HepG2 (cell line): ENCODE measurements at regions not wholly inside any gene's neighbourhood (a gene's known extent, or its start where the extent isn't known, plus 50 kb on each side); places are given as distances from the start of the nearest gene placed in this dataset.

Source experiments
- ATAC-seq: fragments of 200-7000 bp; cut with Tn5 transposase; 3 replicates; pipeline ENCODE4 v1.9.1; 2020; ENCODE audit warnings: mild to moderate bottlenecking, moderate library complexity
- BruUV-seq: library from RNA; stranded (reverse); fragments of 400-500 nt; replicated peaks from 2 replicates; lab custom pipeline; 2021; lab: Mats Ljungman, UMichigan
- CTCF ChIA-PET: fragments of 300-600 bp; formaldehyde crosslinking; extraction: SDS; loops from one replicate; lab custom pipeline; 2021; ENCODE audit warnings: low total read pairs, inconsistent platforms, low intra/inter-chr PET ratio; lab: Yijun Ruan, JAX
- POLR2A ChIA-PET: fragments of 350-600 bp; sonication (Branson Sonifier 250); formaldehyde crosslinking; loops from one replicate; lab custom pipeline; 2020; ENCODE audit warnings: antibody characterized with exemption, inconsistent platforms; lab: Yijun Ruan, JAX
- DNase-seq: peaks from one replicate; pipeline ENCODE4 v3.0.0-alpha.2; 2015; ENCODE audit warnings: low spot score
- FAIRE-seq: peaks from 3 replicates; lab custom pipeline; 2011; peaks lifted over from hg19 to GRCh38; lab: Jason Lieb, UNC
- H2AFZ ChIP-seq: one replicate; pipeline ENCODE4 v1.6.1; 2011; ENCODE audit warnings: low read length, inconsistent platforms
- H3K27ac ChIP-seq: fragments of 300-600 bp; 3 replicates; pipeline ENCODE4 v1.8.0; 2011; ENCODE audit warnings: mixed run types, mild to moderate bottlenecking, mixed read lengths, low read length, inconsistent platforms; ENCODE audit not compliant: insufficient read depth; ENCODE audit errors: extremely low read length
- H3K27me3 ChIP-seq, 2 experiments: fragments of 200-600 bp in 1 of 2; 2 replicates in 1 of 2; 3 replicates in 1 of 2; pipeline versions ENCODE4 v1.6.0 to v1.8.0; 2011; ENCODE audit warnings: low read length in 2 of 2, mild to moderate bottlenecking in 2 of 2, moderate library complexity in 2 of 2, inconsistent platforms in 1 of 2; ENCODE audit not compliant: insufficient read depth in 2 of 2, control insufficient read depth in 1 of 2
- H3K36me3 ChIP-seq, 2 experiments: fragments of 200-600 bp in 1 of 2; replicated peaks in 1 of 2; 2 replicates in 1 of 2; 3 replicates in 1 of 2; pipeline versions ENCODE4 v1.5.1 to v1.8.0; 2011; ENCODE audit warnings: low read length in 2 of 2, inconsistent platforms in 1 of 2; ENCODE audit not compliant: insufficient read depth in 2 of 2, control insufficient read depth in 1 of 2
- H3K4me1 ChIP-seq: 2 replicates; pipeline ENCODE4 v1.5.1; 2012; ENCODE audit warnings: low read length, inconsistent platforms; ENCODE audit not compliant: insufficient read depth
- H3K4me2 ChIP-seq: 2 replicates; pipeline ENCODE4 v1.6.0; 2011; ENCODE audit warnings: low read depth, low read length, inconsistent platforms
- H3K4me3 ChIP-seq, 3 experiments: fragments of 200-600 bp in 1 of 3; sonication (generic), shearing (Covaris generic) in 1 of 3; replicated peaks in 1 of 3; 2 replicates each; pipeline ENCODE4 v1.5.1; 2011 to 2016; ENCODE audit warnings: low read length in 3 of 3, inconsistent platforms in 2 of 3, low read depth in 2 of 3, mild to moderate bottlenecking in 2 of 3, control low read depth in 1 of 3, mixed read lengths in 1 of 3; ENCODE audit not compliant: insufficient read depth in 1 of 3
- H3K79me2 ChIP-seq: one replicate; pipeline ENCODE4 v1.6.1; 2011; ENCODE audit warnings: low read length, inconsistent platforms; ENCODE audit not compliant: insufficient read depth
- H3K9ac ChIP-seq: 2 replicates; pipeline ENCODE4 v1.6.0; 2011; ENCODE audit warnings: mild to moderate bottlenecking, low read depth, low read length, inconsistent platforms; ENCODE audit not compliant: insufficient read depth
- H3K9me3 ChIP-seq: 2 replicates; pipeline ENCODE4 v1.5.1; 2012; ENCODE audit warnings: mild to moderate bottlenecking, low read length
- H4K20me1 ChIP-seq: 2 replicates; pipeline ENCODE4 v1.6.0; 2011; ENCODE audit warnings: inconsistent platforms, mild to moderate bottlenecking, low read length, moderate library complexity; ENCODE audit not compliant: insufficient read depth
- ATF7 ChIP-seq, 2 experiments: fragments of 450-650 bp in 1 of 2; sonication (generic) in 1 of 2; formaldehyde crosslinking in 1 of 2; IDR thresholded peaks; 2 replicates each; pipeline versions ENCODE4 v1.4.0 to v1.6.1; 2016 to 2020; ENCODE audit warnings: antibody characterized with exemption in 1 of 2, mild to moderate bottlenecking in 1 of 2, missing genetic modification reagents in 1 of 2
- CENPBD1 ChIP-seq: sonication (generic); formaldehyde crosslinking; IDR thresholded peaks from 2 replicates; pipeline ENCODE4 v1.8.0; 2022; ENCODE audit warnings: missing genetic modification reagents, low read depth, mild to moderate bottlenecking, borderline replicate concordance
- NPAS2 ChIP-seq: sonication (generic); formaldehyde crosslinking; IDR thresholded peaks from 2 replicates; pipeline ENCODE4 v1.8.0; 2022; ENCODE audit warnings: mild to moderate bottlenecking, missing genetic modification reagents, borderline replicate concordance
- RFX1 ChIP-seq: fragments of 450-650 bp; IDR thresholded peaks from 2 replicates; pipeline ENCODE4 v1.6.1; 2017
- SMARCE1 ChIP-seq: fragments of 450-650 bp; IDR thresholded peaks from 2 replicates; pipeline ENCODE4 v1.6.1; 2017; ENCODE audit warnings: borderline replicate concordance
- SMC3 ChIP-seq: IDR thresholded peaks from 2 replicates; pipeline ENCODE4 v1.6.1; 2011; ENCODE audit warnings: low read length, improper control_type of control experiment
- ZNF232 ChIP-seq: sonication (generic); formaldehyde crosslinking; IDR thresholded peaks from 2 replicates; pipeline ENCODE4 v1.4.0; 2020; ENCODE audit warnings: missing genetic modification reagents, borderline replicate concordance
- ZNF256 ChIP-seq: sonication (generic); formaldehyde crosslinking; conservative IDR thresholded peaks from 2 replicates; pipeline ENCODE4 v1.4.0; 2020; ENCODE audit warnings: missing genetic modification reagents
- ZNF276 ChIP-seq: sonication (generic); formaldehyde crosslinking; IDR thresholded peaks from 2 replicates; pipeline ENCODE4 v1.4.0; 2020; ENCODE audit warnings: mild to moderate bottlenecking, low read depth, missing genetic modification reagents
- ZNF280B ChIP-seq: sonication (generic); formaldehyde crosslinking; IDR thresholded peaks from 2 replicates; pipeline ENCODE4 v1.5.0; 2020; ENCODE audit warnings: missing genetic modification reagents, mild to moderate bottlenecking, borderline replicate concordance
- ZNF598 ChIP-seq: sonication (generic); formaldehyde crosslinking; IDR thresholded peaks from 2 replicates; pipeline ENCODE4 v1.5.1; 2020; ENCODE audit warnings: mild to moderate bottlenecking, missing genetic modification reagents, borderline replicate concordance
- ZNF639 ChIP-seq: conservative IDR thresholded peaks from 2 replicates; pipeline ENCODE4 v1.6.1; 2018; ENCODE audit warnings: missing genetic modification reagents
- ZNF660 ChIP-seq: sonication (generic); formaldehyde crosslinking; IDR thresholded peaks from 2 replicates; pipeline ENCODE4 v1.5.1; 2020; ENCODE audit warnings: mild to moderate bottlenecking, low read depth, missing genetic modification reagents, borderline replicate concordance
- WGBS: methylation state at CpG from one replicate; pipeline ENCODE4 v1.1.6; 2017; ENCODE audit warnings: low lambda C conversion rate; 5-methylcytosine and 5-hydroxymethylcytosine counted together
- in situ Hi-C: cut with HindIII; loops from 2 replicates; pipeline ENCODE4 v1.10.0; 2017; ENCODE audit warnings: low pct_unique_long_range_greater_than_20kb; ENCODE audit not compliant: extremely low pct_ligation_motif_present
- intact Hi-C: fragments of 100-400 bp; cut with micrococcal nuclease; formaldehyde crosslinking; loops from one replicate; pipeline ENCODE4 v1.10.0; 2022; ENCODE audit not compliant: unreplicated experiment
- TF ChIP-seq, protein P1 (sequence below): sonication (generic); formaldehyde crosslinking; IDR thresholded peaks from 2 replicates; pipeline ENCODE4 v1.4.0; 2020; ENCODE audit warnings: mild to moderate bottlenecking, missing genetic modification reagents

DNA sequence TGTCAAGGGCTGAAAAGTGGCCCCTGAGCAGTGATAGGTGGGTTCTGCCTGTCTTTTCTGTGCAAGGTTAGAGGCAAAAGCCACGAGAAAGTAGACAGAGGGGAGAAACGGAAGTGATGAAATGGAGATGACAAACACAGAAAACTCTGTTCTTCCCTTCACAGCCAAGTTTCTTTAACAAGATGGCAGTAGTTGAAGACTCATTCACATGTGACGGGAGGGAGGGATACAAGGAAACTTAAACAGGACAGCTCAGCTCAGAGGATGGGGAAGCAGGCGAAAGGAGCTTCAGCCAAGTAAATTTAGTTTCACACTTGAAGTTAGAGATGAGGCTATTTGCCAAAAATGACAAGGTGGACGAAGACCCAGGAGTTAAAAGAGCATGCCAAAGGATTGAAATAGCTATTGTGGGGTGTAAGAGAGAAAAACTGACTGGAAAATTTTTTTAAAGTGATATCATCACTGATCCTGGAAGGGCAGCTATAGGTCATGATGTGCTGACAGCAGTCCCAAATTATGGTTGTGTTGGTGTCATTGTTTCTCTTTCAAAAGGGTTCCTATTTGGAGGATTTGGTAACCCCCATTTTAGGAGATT is 347.9 kb downstream of the EFNB2 start:
- no peak overlapping the region for H3K4me3 ChIP-seq
- no peak overlapping the region for H3K9ac ChIP-seq
- H3K27ac ChIP-seq, result no peak overlapping the region
- H2AFZ ChIP-seq, result no peak overlapping the region
- in situ Hi-C loops (no loop called here), intact Hi-C loops (no loop called here)
- no peak for DNase-seq
- no peaks in the 10 kb centered on the region; a peak in 1 of 5 replicates for H3K27me3 ChIP-seq
- ATAC-seq, result no peak
- no peak overlapping the region for H3K4me2 ChIP-seq
- ChIA-PET POLR2A (no interaction called here), CTCF (no interaction called here)
- BruUV-seq, result no TSS peak
- H3K36me3 ChIP-seq, result no peaks in the 10 kb centered on the region
- WGBS, result 3% methylated on average over 5 of the region's 5 CpGs
- H3K9me3 ChIP-seq, result peaks cover 13% of the 10 kb centered on the region; the same call in 1 of the 2 replicates
- no peaks in the 10 kb centered on the region for H3K79me2 ChIP-seq
- H3K4me1 ChIP-seq, result no peaks in the 10 kb centered on the region
- no peak for FAIRE-seq
- H4K20me1 ChIP-seq, result no peaks in the 10 kb centered on the region
- TF ChIP-seq CENPBD1 (CRISPR knock-in tag), result no peak
- TF ChIP-seq ZNF660 (CRISPR knock-in tag), result no peak
- TF ChIP-seq, protein P1, sequence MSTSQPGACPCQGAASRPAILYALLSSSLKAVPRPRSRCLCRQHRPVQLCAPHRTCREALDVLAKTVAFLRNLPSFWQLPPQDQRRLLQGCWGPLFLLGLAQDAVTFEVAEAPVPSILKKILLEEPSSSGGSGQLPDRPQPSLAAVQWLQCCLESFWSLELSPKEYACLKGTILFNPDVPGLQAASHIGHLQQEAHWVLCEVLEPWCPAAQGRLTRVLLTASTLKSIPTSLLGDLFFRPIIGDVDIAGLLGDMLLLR (CRISPR knock-in tag), result no peak
- no peak for TF ChIP-seq ZNF639 (CRISPR knock-in tag)
- TF ChIP-seq ZNF598, result no peak
- no peak for TF ChIP-seq ZNF280B (CRISPR knock-in tag)
- TF ChIP-seq ZNF256 (CRISPR knock-in tag), result no peak
- TF ChIP-seq RFX1, result no peak
- no peak for TF ChIP-seq SMARCE1
- no peak for TF ChIP-seq ZNF232 (CRISPR knock-in tag)
- no peak for TF ChIP-seq ZNF276 (CRISPR knock-in tag)
- no peak for TF ChIP-seq ATF7 (IDR thresholded peaks at IDR 0.05)
- TF ChIP-seq ATF7 (CRISPR knock-in tag; IDR thresholded peaks at IDR 0.05), result no peak
- TF ChIP-seq NPAS2 (CRISPR knock-in tag), result no peak
- TF ChIP-seq SMC3, result no peak
